ENCODE measurements at regions not wholly inside any gene's neighbourhood (a gene's known extent, or its start where the extent isn't known, plus 50 kb on each side); places are given as distances from the start of the nearest gene placed in this dataset.

DNA sequence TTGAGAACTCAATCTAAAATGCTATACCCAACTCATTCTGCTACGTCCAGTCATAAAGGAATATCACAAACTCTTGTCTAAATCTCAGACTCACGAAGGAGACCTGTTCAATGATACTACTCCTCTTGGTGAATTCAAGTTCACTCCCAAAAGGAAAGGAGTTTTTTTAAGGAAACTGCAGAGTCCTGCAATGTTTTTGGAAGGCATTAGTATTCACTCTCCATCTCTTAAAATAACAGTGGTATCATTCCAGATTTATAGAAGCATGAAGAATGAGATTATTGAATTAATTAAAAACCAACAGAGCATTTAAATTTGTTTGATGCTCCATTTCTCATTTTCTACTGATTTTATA is 73.4 kb downstream of the FOXD1 start:
- ChIA-PET CTCF (no interaction called here), POLR2A (no interaction called here)
- Histone ChIP-seq H3K9me3 (no peaks in the 10 kb centered on the region), H3K27ac (ENCODE audit: low read depth in 2 of 2, low read length in 1 of 2) (peak overlapping the region; percentile 88 to 99), H3K79me2 (ENCODE audit: insufficient read depth) (0 out of 2 replicates have a peak, but pooled peaks cover 5% of the 10 kb centered on the region), H3K4me2 (peak overlapping the region; percentile 5; the same call in 1 of the 2 replicates), H3K36me3 (replicated peaks in 1 of 2; ENCODE audit: control insufficient read depth in 1 of 2, insufficient read depth in 2 of 2, low read length in 1 of 2) (no peaks in the 10 kb centered on the region), H3K9ac (peak overlapping the region; percentile 37; the same call in 1 of the 2 replicates), H3K9me2 (no peaks in the 10 kb centered on the region), H3K4me3 (ENCODE audit: low read depth in 2 of 2, low read length in 1 of 2) (no peak overlapping the region), H3F3A (replicated peaks; ENCODE audit: insufficient read depth) (peaks cover 73% of the 10 kb centered on the region), H4K20me1 (ENCODE audit: insufficient read depth) (no peaks in the 10 kb centered on the region), H3K27me3 (ENCODE audit: insufficient read depth) (no peaks in the 10 kb centered on the region), H3K4me1 (ENCODE audit: control insufficient read depth in 1 of 2, insufficient read depth in 2 of 2, low read depth in 1 of 2, low read length in 1 of 2) (peaks cover 0 to 36% of the 10 kb centered on the region in 2 experiments), H2AFZ (ENCODE audit: low read depth) (no peak overlapping the region)
- 60% methylated on average over 2 of the region's 2 CpGs for WGBS (ENCODE audit: low lambda C conversion rate)
- DNase-seq = no peak
- TF ChIP-seq GABPA (IDR thresholded peaks at IDR 0.05; ENCODE audit: low read depth) (no peak), FOXM1 (IDR thresholded peaks at IDR 0.05; ENCODE audit: low read depth) (no peak)

DNA sequence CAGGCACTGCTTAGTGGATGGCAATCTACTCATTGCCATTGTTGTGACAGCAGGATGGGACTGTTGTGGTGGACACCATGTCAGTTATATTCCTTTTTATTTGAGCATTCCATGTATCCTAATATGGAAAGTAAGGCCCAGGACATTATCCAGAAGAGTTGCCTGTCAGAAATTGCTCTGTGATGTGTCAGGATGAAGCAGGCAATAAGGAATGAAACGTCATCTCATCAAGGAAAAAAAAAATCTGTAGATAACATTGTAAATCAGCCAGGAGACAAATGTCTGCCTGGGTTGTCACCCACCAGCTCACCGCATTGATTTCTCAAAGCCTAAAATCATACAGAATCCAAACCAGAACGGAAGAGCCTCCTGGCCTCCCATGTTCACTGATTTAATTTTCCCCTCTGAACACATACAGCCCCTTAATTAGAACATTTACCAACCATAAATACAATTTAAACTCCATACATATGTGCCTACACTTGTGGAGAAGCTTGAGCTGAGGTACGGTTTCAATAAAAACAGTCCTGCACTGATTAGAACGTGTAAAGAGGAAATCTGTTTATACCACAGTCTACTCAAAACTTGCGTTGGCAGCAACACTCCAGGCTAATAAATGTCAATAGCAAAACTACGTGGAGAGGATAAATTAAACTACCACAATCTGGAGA is 73.9 kb downstream of the FOXD1 start:
- Histone ChIP-seq H3K9me3 (no peaks in the 10 kb centered on the region), H3K27me3 (ENCODE audit: insufficient read depth) (no peaks in the 10 kb centered on the region), H3K4me3 (ENCODE audit: low read depth in 2 of 2, low read length in 1 of 2) (no peak overlapping the region), H3K9ac (peak overlapping the region; percentile 37; the same call in 1 of the 2 replicates), H3F3A (replicated peaks; ENCODE audit: insufficient read depth) (peaks cover 78% of the 10 kb centered on the region), H3K4me2 (peak overlapping the region; percentile 20; the same call in 1 of the 2 replicates), H4K20me1 (ENCODE audit: insufficient read depth) (no peaks in the 10 kb centered on the region), H3K79me2 (ENCODE audit: insufficient read depth) (0 out of 2 replicates have a peak, but pooled peaks cover 5% of the 10 kb centered on the region), H3K27ac (ENCODE audit: low read depth in 2 of 2, low read length in 1 of 2) (peak overlapping the region; percentile 90 to 99; a peak in 3 of 4 replicates), H3K9me2 (no peaks in the 10 kb centered on the region), H3K36me3 (replicated peaks in 1 of 2; ENCODE audit: control insufficient read depth in 1 of 2, insufficient read depth in 2 of 2, low read length in 1 of 2) (no peaks in the 10 kb centered on the region), H3K4me1 (ENCODE audit: control insufficient read depth in 1 of 2, insufficient read depth in 2 of 2, low read depth in 1 of 2, low read length in 1 of 2) (peaks cover 0 to 41% of the 10 kb centered on the region in 2 experiments), H2AFZ (ENCODE audit: low read depth) (no peak overlapping the region)
- no peak for DNase-seq
- POLR2A ChIA-PET = no interaction called here
- WGBS (ENCODE audit: low lambda C conversion rate) = 12% methylated on average over 7 of the region's 7 CpGs
- CTCF ChIA-PET = interaction anchor here (1.0 kb wide), 1 partner anchor 80 kb away, joined by 4 read pairs; no protein-coding TSS in a partner anchor
- TF ChIP-seq MEF2A (IDR thresholded peaks at IDR 0.05; ENCODE audit: borderline replicate concordance, low read depth) (peak; percentile 72), FOSL2 (IDR thresholded peaks at IDR 0.05; ENCODE audit: borderline replicate concordance, low read depth) (peak; percentile 98), FOXM1 (IDR thresholded peaks at IDR 0.05; ENCODE audit: low read depth) (peak; percentile 96), NFIC (IDR thresholded peaks at IDR 0.05; ENCODE audit: borderline replicate concordance) (peak; percentile 90), GABPA (IDR thresholded peaks at IDR 0.05; ENCODE audit: low read depth) (0 out of 2 replicates have a peak, but pooled peaks have one; percentile 26), SIN3A (IDR thresholded peaks at IDR 0.05; ENCODE audit: borderline replicate concordance, low read depth, low read length) (peak; percentile 91; the same call in 1 of the 2 replicates), ELF1 (IDR thresholded peaks at IDR 0.05) (peak; percentile 31; the same call in 1 of the 2 replicates), RCOR1 (IDR thresholded peaks at IDR 0.05; ENCODE audit: low read length) (no peak), GATA2 (CRISPR knock-in tag; IDR thresholded peaks at IDR 0.05) (no peak), RXRA (IDR thresholded peaks at IDR 0.05; ENCODE audit: borderline replicate concordance, low read depth) (peak; percentile 89), TEAD4 (IDR thresholded peaks at IDR 0.05; ENCODE audit: borderline replicate concordance, insufficient read depth) (peak; percentile 99), TCF12 (IDR thresholded peaks at IDR 0.05) (peak; percentile 100), EZH2phosphoT487 (IDR thresholded peaks at IDR 0.05; ENCODE audit: borderline replicate concordance, low read depth) (no peak), YY1 (IDR thresholded peaks at IDR 0.05; ENCODE audit: low read depth) (peak; percentile 53; the same call in 1 of the 2 replicates), TAF1 (IDR thresholded peaks at IDR 0.05; ENCODE audit: borderline replicate concordance, low read depth, low read length) (peak; percentile 49; the same call in 1 of the 2 replicates), JUND (IDR thresholded peaks at IDR 0.05) (peak; percentile 99), POLR2AphosphoS5 (IDR thresholded peaks at IDR 0.05; ENCODE audit: low read depth, low read length) (peak; percentile 92), EP300 (IDR thresholded peaks at IDR 0.05; ENCODE audit: borderline replicate concordance in 1 of 2, low read depth in 1 of 2, low read length in 1 of 2) (peak; percentile 91 to 100), SMC3 (IDR thresholded peaks at IDR 0.05; ENCODE audit: low read depth, low read length) (no peak), MXI1 (IDR thresholded peaks at IDR 0.05; ENCODE audit: low read depth, low read length) (no peak)
- TF ChIP-seq, protein P1, sequence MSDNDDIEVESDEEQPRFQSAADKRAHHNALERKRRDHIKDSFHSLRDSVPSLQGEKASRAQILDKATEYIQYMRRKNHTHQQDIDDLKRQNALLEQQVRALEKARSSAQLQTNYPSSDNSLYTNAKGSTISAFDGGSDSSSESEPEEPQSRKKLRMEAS (IDR thresholded peaks at IDR 0.05; ENCODE audit: low read depth) = 0 out of 2 replicates have a peak, but pooled peaks have one; percentile 51
- TF ChIP-seq, protein P2, sequence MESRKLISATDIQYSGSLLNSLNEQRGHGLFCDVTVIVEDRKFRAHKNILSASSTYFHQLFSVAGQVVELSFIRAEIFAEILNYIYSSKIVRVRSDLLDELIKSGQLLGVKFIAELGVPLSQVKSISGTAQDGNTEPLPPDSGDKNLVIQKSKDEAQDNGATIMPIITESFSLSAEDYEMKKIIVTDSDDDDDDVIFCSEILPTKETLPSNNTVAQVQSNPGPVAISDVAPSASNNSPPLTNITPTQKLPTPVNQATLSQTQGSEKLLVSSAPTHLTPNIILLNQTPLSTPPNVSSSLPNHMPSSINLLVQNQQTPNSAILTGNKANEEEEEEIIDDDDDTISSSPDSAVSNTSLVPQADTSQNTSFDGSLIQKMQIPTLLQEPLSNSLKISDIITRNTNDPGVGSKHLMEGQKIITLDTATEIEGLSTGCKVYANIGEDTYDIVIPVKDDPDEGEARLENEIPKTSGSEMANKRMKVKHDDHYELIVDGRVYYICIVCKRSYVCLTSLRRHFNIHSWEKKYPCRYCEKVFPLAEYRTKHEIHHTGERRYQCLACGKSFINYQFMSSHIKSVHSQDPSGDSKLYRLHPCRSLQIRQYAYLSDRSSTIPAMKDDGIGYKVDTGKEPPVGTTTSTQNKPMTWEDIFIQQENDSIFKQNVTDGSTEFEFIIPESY (IDR thresholded peaks at IDR 0.05; ENCODE audit: borderline replicate concordance, low read depth) = peak; percentile 78
- TF ChIP-seq, protein P3, sequence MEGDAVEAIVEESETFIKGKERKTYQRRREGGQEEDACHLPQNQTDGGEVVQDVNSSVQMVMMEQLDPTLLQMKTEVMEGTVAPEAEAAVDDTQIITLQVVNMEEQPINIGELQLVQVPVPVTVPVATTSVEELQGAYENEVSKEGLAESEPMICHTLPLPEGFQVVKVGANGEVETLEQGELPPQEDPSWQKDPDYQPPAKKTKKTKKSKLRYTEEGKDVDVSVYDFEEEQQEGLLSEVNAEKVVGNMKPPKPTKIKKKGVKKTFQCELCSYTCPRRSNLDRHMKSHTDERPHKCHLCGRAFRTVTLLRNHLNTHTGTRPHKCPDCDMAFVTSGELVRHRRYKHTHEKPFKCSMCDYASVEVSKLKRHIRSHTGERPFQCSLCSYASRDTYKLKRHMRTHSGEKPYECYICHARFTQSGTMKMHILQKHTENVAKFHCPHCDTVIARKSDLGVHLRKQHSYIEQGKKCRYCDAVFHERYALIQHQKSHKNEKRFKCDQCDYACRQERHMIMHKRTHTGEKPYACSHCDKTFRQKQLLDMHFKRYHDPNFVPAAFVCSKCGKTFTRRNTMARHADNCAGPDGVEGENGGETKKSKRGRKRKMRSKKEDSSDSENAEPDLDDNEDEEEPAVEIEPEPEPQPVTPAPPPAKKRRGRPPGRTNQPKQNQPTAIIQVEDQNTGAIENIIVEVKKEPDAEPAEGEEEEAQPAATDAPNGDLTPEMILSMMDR (IDR thresholded peaks at IDR 0.05) = no peak
- TF ChIP-seq, protein P4, sequence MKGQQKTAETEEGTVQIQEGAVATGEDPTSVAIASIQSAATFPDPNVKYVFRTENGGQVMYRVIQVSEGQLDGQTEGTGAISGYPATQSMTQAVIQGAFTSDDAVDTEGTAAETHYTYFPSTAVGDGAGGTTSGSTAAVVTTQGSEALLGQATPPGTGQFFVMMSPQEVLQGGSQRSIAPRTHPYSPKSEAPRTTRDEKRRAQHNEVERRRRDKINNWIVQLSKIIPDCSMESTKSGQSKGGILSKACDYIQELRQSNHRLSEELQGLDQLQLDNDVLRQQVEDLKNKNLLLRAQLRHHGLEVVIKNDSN (IDR thresholded peaks at IDR 0.05; ENCODE audit: borderline replicate concordance, low read depth) = no peak
